ENCODE measurements at regions not wholly inside any gene's neighbourhood (a gene's known extent, or its start where the extent isn't known, plus 50 kb on each side); places are given as distances from the start of the nearest gene placed in this dataset.

- WGBS (ENCODE audit: insufficient coverage), result 100% methylated on average over 1 of the region's 4 CpGs
- H3K36me3 ChIP-seq (ENCODE audit: control insufficient read depth, insufficient read depth, low read length), result no peaks in the 10 kb centered on the region
- H3K27me3 ChIP-seq (ENCODE audit: control insufficient read depth, insufficient read depth, low read length), result no peaks in the 10 kb centered on the region
- H3K27ac ChIP-seq (ENCODE audit: low read length), result no peak overlapping the region
- DNase-seq, result no peak
- no peaks in the 10 kb centered on the region for H3K9me3 ChIP-seq (replicated peaks; ENCODE audit: control insufficient read depth, low read depth, low read length)
- no peak overlapping the region for H3K4me3 ChIP-seq (ENCODE audit: low read length)
- no peaks in the 10 kb centered on the region for H3K4me1 ChIP-seq (ENCODE audit: control insufficient read depth, insufficient read depth, low read length)
Observed at GRCh38 chr7:16084875-16085274, 336.5 kb downstream of the CRPPA start.

GRCh38 chr7:16084370-16084769 lies 337.0 kb downstream of the CRPPA start:
- H3K36me3 ChIP-seq (ENCODE audit: control insufficient read depth, insufficient read depth, low read length), result no peaks in the 10 kb centered on the region
- peak; percentile 51 for DNase-seq
- no peak overlapping the region for H3K4me3 ChIP-seq (ENCODE audit: low read length)
- WGBS (ENCODE audit: insufficient coverage), result 100% methylated on average over 1 of the region's 3 CpGs
- no peaks in the 10 kb centered on the region for H3K4me1 ChIP-seq (ENCODE audit: control insufficient read depth, insufficient read depth, low read length)
- H3K27me3 ChIP-seq (ENCODE audit: control insufficient read depth, insufficient read depth, low read length), result no peaks in the 10 kb centered on the region
- no peak overlapping the region for H3K27ac ChIP-seq (ENCODE audit: low read length)
- H3K9me3 ChIP-seq (replicated peaks; ENCODE audit: control insufficient read depth, low read depth, low read length), result no peaks in the 10 kb centered on the region

GRCh38 chr7:16083931-16084330 lies 337.4 kb downstream of the CRPPA start:
- Histone ChIP-seq H3K36me3 (ENCODE audit: control insufficient read depth, insufficient read depth, low read length) (no peaks in the 10 kb centered on the region), H3K4me3 (ENCODE audit: low read length) (no peak overlapping the region), H3K27me3 (ENCODE audit: control insufficient read depth, insufficient read depth, low read length) (no peaks in the 10 kb centered on the region), H3K4me1 (ENCODE audit: control insufficient read depth, insufficient read depth, low read length) (no peaks in the 10 kb centered on the region), H3K27ac (ENCODE audit: low read length) (no peak overlapping the region), H3K9me3 (replicated peaks; ENCODE audit: control insufficient read depth, low read depth, low read length) (no peaks in the 10 kb centered on the region)
- WGBS (ENCODE audit: insufficient coverage), result no CpG with 5 or more reads among the region's 3 CpGs
- no peak for DNase-seq

GRCh38 chr7:16080131-16080530 lies 341.2 kb downstream of the CRPPA start:
- H3K27me3 ChIP-seq (ENCODE audit: control insufficient read depth, insufficient read depth, low read length), result no peaks in the 10 kb centered on the region

GRCh38 chr7:16079723-16080122 lies 341.6 kb downstream of the CRPPA start:
- no peak overlapping the region for H3K4me3 ChIP-seq (ENCODE audit: low read length)
- no peaks in the 10 kb centered on the region for H3K9me3 ChIP-seq (replicated peaks; ENCODE audit: control insufficient read depth, low read depth, low read length)
- WGBS (ENCODE audit: insufficient coverage), result 96% methylated on average over 2 of the region's 3 CpGs
- H3K27ac ChIP-seq (ENCODE audit: low read length), result no peak overlapping the region
- H3K27me3 ChIP-seq (ENCODE audit: control insufficient read depth, insufficient read depth, low read length), result no peaks in the 10 kb centered on the region
- no peaks in the 10 kb centered on the region for H3K4me1 ChIP-seq (ENCODE audit: control insufficient read depth, insufficient read depth, low read length)
- no peak for DNase-seq
- no peaks in the 10 kb centered on the region for H3K36me3 ChIP-seq (ENCODE audit: control insufficient read depth, insufficient read depth, low read length)

More at GRCh38 chr7:16080131-16080530, 341.2 kb downstream of the CRPPA start:
- Histone ChIP-seq H3K27ac (ENCODE audit: low read length) (no peak overlapping the region), H3K36me3 (ENCODE audit: control insufficient read depth, insufficient read depth, low read length) (no peaks in the 10 kb centered on the region), H3K4me3 (ENCODE audit: low read length) (no peak overlapping the region), H3K9me3 (replicated peaks; ENCODE audit: control insufficient read depth, low read depth, low read length) (no peaks in the 10 kb centered on the region), H3K4me1 (ENCODE audit: control insufficient read depth, insufficient read depth, low read length) (no peaks in the 10 kb centered on the region)
- WGBS (ENCODE audit: insufficient coverage), result no CpG with 5 or more reads among the region's 2 CpGs
- DNase-seq, result no peak

- no CpG with 5 or more reads among the region's 3 CpGs for WGBS (ENCODE audit: insufficient coverage)
- H3K4me1 ChIP-seq (ENCODE audit: control insufficient read depth, insufficient read depth, low read length), result no peaks in the 10 kb centered on the region
- DNase-seq, result peak; percentile 88
- H3K27ac ChIP-seq (ENCODE audit: low read length), result no peak overlapping the region
- no peaks in the 10 kb centered on the region for H3K9me3 ChIP-seq (replicated peaks; ENCODE audit: control insufficient read depth, low read depth, low read length)
- no peak overlapping the region for H3K4me3 ChIP-seq (ENCODE audit: low read length)
- H3K27me3 ChIP-seq (ENCODE audit: control insufficient read depth, insufficient read depth, low read length), result no peaks in the 10 kb centered on the region
- no peaks in the 10 kb centered on the region for H3K36me3 ChIP-seq (ENCODE audit: control insufficient read depth, insufficient read depth, low read length)
Observed at GRCh38 chr7:16078076-16078952, 343.0 kb downstream of the CRPPA start.

- WGBS (ENCODE audit: insufficient coverage), result no CpG with 5 or more reads among the region's 6 CpGs
- Histone ChIP-seq H3K4me3 (ENCODE audit: low read length) (no peak overlapping the region), H3K9me3 (replicated peaks; ENCODE audit: control insufficient read depth, low read depth, low read length) (no peaks in the 10 kb centered on the region), H3K4me1 (ENCODE audit: control insufficient read depth, insufficient read depth, low read length) (peaks cover 7% of the 10 kb centered on the region), H3K36me3 (ENCODE audit: control insufficient read depth, insufficient read depth, low read length) (no peaks in the 10 kb centered on the region), H3K27me3 (ENCODE audit: control insufficient read depth, insufficient read depth, low read length) (no peaks in the 10 kb centered on the region), H3K27ac (ENCODE audit: low read length) (no peak overlapping the region)
- DNase-seq, result peak; percentile 95
Observed at GRCh38 chr7:16071246-16071857, 350.0 kb downstream of the CRPPA start.

- H3K4me1 ChIP-seq (ENCODE audit: control insufficient read depth, insufficient read depth, low read length), result peaks cover 7% of the 10 kb centered on the region
- no CpG with 5 or more reads among the region's 3 CpGs for WGBS (ENCODE audit: insufficient coverage)
- no peak overlapping the region for H3K4me3 ChIP-seq (ENCODE audit: low read length)
Observed at GRCh38 chr7:16070806-16071205, 350.5 kb downstream of the CRPPA start.

GRCh38 chr7:16069998-16070397 lies 351.3 kb downstream of the CRPPA start:
- Histone ChIP-seq H3K36me3 (ENCODE audit: control insufficient read depth, insufficient read depth, low read length) (no peaks in the 10 kb centered on the region), H3K27ac (ENCODE audit: low read length) (peak overlapping the region; percentile 2), H3K27me3 (ENCODE audit: control insufficient read depth, insufficient read depth, low read length) (no peaks in the 10 kb centered on the region), H3K4me1 (ENCODE audit: control insufficient read depth, insufficient read depth, low read length) (peaks cover 7% of the 10 kb centered on the region), H3K9me3 (replicated peaks; ENCODE audit: control insufficient read depth, low read depth, low read length) (no peaks in the 10 kb centered on the region), H3K4me3 (ENCODE audit: low read length) (no peak overlapping the region)
- DNase-seq, result peak; percentile 68
- no CpG with 5 or more reads among the region's 5 CpGs for whole genome bisulfite sequencing (ENCODE audit: insufficient coverage)

More at GRCh38 chr7:16070806-16071205, 350.5 kb downstream of the CRPPA start:
- Histone ChIP-seq H3K27ac (ENCODE audit: low read length) (no peak overlapping the region), H3K27me3 (ENCODE audit: control insufficient read depth, insufficient read depth, low read length) (no peaks in the 10 kb centered on the region), H3K36me3 (ENCODE audit: control insufficient read depth, insufficient read depth, low read length) (no peaks in the 10 kb centered on the region), H3K9me3 (replicated peaks; ENCODE audit: control insufficient read depth, low read depth, low read length) (no peaks in the 10 kb centered on the region)
- peak; percentile 35 for DNase-seq

GRCh38 chr7:16068183-16068582 lies 353.2 kb downstream of the CRPPA start:
- peak overlapping the region; percentile 83 for H3K27ac ChIP-seq (ENCODE audit: low read length)
- H3K4me3 ChIP-seq (ENCODE audit: low read length), result no peak overlapping the region
- peaks cover 14% of the 10 kb centered on the region for H3K4me1 ChIP-seq (ENCODE audit: control insufficient read depth, insufficient read depth, low read length)

More at GRCh38 chr7:16068183-16068582, 353.2 kb downstream of the CRPPA start:
- DNase-seq, result peak; percentile 43
- Histone ChIP-seq H3K9me3 (replicated peaks; ENCODE audit: control insufficient read depth, low read depth, low read length) (no peaks in the 10 kb centered on the region), H3K36me3 (ENCODE audit: control insufficient read depth, insufficient read depth, low read length) (no peaks in the 10 kb centered on the region), H3K27me3 (ENCODE audit: control insufficient read depth, insufficient read depth, low read length) (no peaks in the 10 kb centered on the region)
- 100% methylated on average over 1 of the region's 2 CpGs for whole genome bisulfite sequencing (ENCODE audit: insufficient coverage)

Measured in muscle of leg (tissue), 3 donors.